HG02798 (cell line): ENCODE measurements at regions not wholly inside any gene's neighbourhood (a gene's known extent, or its start where the extent isn't known, plus 50 kb on each side); places are given as distances from the start of the nearest gene placed in this dataset.
A peak's percentile ranks its signal among the peaks of the same experiment; 100 is the strongest.
"Not testable (repeated sequence)": the region's sequence is repeated elsewhere in the genome, so short reads cannot be mapped to it uniquely, and the experiment has no call there.

ENCODE experiments used
- ATAC-seq: cut with Tn5 transposase; IDR thresholded peaks from one replicate; pipeline ENCODE4 v1.9.1; 2021; ENCODE audit warnings: mild to moderate bottlenecking; ENCODE audit not compliant: unreplicated experiment, poor library complexity

DNA sequence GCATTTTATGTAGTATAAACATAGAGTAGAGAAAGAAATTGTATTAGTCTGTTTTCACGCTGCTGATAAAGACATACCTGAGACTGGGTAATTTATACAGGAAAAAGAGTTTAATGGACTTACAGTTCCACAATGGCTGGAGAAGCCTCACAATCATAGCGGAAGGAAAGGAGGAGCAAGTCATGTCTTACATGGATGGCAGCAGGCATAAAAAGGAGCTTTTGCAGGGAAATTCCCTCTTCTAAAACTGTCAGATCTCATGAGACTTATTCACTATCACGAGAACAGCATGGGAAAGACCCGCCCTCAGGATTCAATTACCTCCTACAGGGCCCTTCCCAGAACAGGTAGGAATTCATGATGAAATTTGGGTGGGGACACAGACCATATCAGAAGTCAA, 98.1 kb downstream of the ARRDC3 start:
- not testable (repeated sequence) for ATAC-seq

DNA sequence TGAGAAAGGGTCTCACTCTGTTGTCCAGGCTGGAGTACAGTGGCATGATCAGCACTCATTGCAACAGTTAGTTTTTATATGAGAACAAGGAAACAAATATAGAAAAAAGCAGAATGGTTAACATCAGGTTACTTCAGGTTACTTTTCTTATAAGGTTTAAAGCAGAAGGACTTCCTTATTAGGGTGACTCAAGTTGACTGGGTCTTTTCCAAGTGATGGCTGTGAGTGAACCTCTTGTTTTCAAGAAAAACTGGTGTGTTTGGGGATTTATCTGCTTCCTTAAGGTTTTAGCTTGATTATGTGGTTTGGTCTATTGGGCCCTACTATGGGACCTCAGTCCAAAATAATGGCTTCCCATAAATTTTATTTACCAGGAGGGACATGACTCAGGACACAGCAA, 99.2 kb downstream of the ARRDC3 start:
- no peak for ATAC-seq

DNA sequence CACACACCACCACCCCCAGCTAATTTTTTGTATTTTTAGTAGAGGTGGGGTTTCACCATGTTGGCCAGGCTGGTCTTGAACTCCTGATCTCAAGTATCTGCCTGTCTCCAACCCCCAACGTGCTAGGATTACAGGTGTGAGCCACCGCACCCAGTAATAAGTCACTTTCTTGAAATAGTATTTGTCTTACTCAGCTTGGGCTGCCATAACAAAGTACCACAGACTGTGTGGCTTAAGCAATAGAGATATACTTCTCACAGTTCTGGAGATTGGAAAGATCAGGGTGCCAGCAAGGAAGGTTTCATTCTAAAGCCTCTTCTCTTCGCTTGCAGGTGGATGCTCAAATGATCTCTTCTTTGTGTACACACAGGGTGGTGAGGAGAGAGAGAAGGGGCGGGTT, 99.8 kb downstream of the ARRDC3 start:
- ATAC-seq: no peak

DNA sequence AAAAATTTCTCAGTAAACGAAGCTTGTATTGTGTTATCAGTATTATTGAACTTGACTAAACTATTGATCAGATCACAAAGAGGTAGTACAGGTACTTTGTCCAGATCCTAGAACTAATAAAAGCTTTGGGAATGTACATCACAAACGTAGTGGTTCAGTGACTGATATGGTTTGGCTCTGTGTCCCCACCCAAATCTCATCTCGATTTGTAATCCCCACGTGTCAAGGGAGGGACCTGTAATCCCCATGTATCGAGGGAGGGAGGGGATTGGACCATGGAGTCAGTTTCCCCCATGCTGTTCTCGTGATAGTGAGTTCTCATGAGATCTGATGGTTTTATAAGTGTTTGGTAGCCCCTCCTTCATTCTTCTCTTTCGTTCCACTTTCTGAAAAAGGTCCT, 100.9 kb downstream of the ARRDC3 start:
- no peak for ATAC-seq

DNA sequence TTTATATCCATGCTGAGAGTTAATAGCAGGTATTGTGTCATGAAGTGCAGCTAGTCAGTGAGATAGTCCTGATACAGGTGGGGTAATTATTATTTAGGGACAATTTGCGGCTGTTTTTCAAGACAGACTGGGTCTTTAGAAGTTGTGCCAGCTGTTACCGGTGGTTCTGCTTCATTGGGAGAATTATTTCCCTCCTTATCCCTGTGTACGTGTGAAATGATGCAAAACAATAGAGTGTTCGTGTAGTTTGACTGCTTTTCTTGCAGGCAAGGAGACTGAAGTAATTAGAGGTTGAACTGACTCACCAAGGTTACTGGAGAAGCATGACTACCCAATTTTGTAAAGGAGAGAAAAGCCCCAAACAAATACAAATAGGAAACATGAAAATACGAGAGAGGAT, 101.7 kb downstream of the ARRDC3 start:
- no peak for ATAC-seq

DNA sequence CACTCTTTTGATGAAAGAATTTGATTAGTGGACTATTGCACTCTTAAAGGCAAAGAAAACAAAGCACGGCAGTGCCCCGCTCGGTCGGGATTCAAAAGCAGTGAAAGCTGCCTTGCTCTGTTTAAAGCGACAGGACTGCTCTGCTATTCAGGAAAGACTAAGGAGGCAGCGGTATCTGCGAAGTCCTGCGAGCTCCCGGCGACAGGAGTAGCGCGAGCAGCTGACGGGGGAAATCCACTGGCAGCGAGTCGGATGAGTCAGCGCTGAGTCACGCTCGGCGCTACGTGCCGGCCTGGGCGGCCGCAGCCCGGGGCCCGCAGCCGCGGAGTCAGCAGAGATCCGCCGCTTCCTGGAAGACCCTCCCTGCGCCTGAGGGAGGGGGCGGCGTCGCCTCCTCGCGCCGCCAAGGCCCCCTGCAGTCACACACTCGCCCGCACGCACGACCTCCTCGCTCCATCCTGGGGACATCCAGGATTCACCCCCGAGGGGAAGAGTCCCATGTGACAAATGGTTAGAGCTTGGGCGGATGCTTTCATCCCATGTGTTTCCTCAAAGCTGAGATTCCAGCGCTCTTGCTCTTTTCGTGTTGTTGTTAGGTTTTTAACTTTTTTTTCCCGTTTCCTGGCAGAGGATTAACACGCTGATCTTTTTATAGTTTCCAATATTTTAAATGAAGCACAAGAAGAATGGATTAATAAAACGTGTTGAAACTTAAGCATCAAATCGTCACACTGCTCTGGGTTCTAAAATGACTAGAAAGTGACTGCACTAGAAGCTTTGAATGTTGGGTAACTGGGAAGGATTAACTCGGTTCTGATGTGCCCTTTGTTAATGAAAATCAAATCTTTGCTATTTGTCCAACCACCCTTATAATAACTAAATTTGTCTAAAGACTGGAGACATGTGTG, 102.5 kb downstream of the ARRDC3 start:
- peak; percentile 98 for ATAC-seq

DNA sequence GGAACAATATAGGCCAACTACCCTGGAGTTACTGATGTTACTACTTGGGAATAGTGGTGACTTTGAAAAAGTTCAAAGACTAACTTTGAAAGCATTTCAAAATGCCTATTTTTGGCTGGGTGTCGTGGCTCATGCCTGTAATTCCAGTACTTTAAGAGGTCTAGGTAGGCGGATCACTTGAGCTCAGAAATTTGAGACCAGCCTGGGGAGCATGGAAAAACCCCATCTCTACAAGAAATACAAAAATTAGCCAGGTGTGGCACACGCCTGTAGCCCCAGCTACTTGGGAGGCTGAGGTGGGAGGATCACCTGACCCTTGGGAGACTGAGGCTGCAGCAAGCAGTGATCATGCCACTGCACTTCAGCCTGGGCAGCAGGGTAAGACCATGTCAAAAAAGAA, 105.3 kb downstream of the ARRDC3 start:
- no peak for ATAC-seq

DNA sequence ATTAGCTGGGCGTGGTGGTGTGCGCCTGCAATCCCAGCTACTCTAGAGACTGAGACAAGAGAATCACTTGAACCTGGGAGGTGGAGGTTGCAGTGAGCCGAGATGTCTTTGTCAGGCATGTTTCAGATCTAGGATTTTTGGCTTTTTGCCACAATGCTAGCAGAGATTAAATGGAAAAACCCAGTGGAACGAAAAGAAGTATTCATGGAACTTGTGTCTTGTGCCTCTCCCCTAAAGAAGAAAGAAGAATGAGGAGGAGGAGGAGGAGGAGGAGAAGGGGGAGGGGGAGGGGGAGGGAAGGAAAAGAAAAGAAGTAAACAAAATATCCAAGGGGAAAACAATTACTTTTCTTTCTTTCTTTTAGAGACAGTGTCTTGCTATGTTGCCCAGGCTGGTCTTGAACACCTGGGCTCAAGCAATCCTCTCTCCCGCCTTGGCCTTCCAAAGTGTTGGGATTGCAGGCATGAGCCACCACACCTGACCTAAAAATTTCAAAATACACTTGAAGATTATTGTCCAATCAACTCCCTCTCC, 106.0 kb downstream of the ARRDC3 start:
- no peak for ATAC-seq

DNA sequence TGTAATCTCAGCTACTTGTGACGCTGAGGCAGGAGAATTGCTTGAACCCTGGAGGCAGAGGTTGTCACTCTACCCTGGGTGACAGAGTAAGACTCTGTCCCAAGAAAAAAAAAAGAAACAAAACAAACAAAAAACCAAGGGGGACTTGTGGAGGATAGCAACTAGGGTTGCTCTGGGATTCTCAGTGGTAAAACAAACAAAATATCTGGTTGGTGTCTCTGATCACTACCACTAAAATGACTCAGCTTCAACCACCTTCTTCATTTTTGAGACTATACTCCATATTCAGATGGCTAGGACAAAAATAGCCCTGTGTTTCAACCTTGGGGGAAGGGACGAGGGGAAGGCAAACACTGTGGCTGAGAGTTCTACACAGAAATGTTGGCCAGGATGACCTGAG, 110.3 kb downstream of the ARRDC3 start:
- peak; percentile 92 for ATAC-seq

DNA sequence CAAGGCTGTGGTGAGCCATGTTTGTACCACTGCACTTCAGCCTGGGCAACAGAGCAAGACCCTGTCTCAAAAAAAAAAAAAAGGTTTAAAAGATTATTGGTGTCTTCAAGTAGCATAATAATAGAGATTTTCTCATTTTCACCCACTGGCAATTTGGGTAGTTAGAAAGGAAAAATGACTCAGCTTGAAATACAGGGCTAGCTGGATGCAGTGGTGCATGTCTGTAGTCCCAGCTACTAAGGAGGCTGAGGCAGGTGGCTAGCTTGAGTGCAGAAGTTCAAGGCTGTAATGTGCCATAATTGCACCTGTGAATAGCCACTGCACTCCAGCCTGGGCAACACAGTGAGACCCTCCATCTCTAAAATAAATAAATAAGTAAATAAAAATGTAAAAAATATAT, 111.1 kb downstream of the ARRDC3 start:
- ATAC-seq: peak; percentile 55

DNA sequence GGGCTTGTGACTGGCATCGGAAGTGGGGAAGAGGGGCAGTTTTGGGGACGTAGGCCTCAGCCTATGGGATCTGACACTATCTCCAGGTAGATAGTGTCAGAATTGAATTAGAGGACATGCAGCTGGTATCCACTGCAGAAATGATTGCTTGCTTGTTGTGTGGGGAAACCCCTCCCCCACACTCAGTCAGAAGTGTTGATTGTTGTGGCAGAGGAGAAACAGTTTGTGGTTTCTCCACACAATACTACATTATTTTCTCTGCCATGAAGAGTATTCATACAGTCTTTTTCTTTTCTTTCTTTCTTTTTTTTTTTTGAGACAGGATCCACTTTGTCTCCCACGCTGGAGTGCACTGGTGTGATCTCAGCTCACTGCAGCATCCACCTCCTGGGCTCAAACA, 113.9 kb downstream of the ARRDC3 start:
- ATAC-seq: peak; percentile 18

DNA sequence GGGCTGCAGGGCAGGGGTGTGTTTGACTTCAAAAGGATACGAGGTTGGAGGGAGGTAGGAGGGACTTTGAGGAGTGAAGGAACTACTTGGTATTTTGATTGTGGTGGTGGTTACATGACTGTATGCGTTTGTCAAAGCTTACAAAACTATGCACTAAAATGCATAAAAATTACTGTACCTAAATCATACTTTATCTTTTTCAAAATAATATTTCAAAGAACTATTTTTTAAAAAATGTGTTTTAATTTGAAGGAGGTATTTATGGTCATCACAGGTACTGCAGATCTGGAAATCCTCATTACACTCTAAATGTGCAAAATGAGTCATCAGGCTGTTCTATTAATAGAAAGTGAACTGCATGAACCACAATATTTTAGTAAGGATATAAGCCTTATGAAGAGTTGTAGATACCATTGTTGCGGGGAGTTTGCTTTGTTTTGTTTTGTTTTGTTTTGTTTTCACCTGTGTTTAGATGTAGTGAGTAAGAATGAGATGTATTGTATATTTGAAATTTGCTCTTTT, 116.9 kb downstream of the ARRDC3 start:
- ATAC-seq: peak; percentile 64

DNA sequence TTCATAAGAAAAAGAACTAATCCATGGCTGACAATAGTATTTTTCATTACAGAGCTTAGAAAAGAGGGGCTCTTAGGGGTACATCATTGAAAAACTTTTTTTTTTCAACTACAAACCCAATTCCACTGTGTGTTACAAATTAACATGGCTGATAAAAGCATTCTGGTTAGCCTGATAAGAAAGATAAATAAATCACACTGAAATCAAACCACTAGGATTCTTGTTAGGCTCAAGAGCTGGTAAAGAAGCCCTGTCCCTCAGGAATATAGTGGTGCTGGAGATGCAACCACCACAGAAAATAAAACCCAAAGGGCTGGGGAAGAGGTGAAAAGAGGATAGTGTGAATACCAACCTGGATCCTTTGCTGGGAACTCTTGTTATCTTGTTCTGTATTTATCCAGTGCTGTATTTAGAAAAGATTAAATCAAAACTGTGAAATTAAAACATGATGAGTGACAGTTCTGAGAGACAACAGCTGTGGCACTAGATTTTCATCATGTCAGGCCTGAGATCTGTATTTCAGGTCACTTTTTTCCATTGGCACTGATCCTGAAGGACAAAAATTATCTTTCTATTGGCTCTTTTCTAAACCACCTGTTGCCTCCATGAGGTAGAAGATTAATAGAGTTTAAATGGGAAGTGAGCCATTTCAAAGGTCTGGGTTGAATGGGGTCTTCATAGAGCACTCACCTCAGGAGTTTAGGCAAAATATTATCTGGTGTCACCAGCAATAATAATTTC, 118.6 kb downstream of the ARRDC3 start:
- no peak for ATAC-seq

DNA sequence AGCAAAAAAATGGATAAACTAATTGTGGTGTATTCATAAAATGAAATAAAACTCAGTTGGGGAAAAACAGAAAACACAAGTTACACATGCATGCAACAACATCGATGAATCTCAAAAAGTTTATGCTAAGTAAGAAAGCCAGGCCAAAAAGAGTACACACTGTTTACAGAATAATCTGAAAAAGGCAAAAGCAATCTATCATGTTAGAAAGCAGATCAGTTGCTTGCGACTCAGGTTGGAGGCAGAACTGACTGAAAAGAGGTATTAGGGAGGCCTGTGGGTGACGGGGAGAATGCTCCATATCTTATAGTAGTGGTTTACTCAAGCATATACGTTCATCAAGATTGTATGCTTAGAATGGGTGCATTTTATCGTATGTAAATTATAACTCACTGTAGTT, 119.2 kb downstream of the ARRDC3 start:
- ATAC-seq: no peak

DNA sequence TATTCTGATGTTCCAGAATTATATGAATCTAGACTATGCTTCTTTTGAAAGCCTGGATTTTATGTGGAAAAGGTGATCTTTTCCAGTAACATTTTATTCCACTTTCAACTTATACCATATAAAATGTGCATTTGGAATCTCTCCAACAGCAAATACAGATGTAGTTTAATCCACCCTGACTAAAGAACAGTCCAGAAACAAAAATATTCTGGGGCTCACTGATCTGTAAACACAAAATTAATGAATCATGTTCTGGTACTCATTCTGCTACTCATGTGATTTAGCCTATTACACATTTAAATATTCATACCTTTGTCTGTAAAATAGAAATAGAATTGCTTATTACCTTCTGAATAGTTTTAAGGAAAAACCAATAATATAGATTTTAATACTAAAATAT, 125.8 kb downstream of the ARRDC3 start:
- no peak for ATAC-seq

DNA sequence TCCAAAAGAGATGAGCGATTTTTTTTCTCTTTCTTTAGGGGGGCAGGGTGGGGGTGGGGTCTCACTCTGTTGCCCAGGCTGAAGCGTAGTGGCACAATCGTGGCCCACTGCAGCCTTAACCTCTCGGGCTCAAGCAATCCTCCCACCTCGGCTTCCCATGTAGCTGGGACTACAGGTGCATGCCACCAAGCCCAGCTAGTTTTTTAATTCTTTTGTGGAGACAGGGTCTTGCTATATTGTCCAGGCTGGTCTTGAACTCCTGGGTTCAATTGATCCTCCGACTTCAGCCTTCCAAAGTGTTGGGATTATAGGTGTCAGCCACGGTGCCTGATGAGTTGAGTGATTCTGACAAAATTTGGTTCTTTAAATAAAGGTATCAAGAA, 127.0 kb downstream of the ARRDC3 start:
- no peak for ATAC-seq

DNA sequence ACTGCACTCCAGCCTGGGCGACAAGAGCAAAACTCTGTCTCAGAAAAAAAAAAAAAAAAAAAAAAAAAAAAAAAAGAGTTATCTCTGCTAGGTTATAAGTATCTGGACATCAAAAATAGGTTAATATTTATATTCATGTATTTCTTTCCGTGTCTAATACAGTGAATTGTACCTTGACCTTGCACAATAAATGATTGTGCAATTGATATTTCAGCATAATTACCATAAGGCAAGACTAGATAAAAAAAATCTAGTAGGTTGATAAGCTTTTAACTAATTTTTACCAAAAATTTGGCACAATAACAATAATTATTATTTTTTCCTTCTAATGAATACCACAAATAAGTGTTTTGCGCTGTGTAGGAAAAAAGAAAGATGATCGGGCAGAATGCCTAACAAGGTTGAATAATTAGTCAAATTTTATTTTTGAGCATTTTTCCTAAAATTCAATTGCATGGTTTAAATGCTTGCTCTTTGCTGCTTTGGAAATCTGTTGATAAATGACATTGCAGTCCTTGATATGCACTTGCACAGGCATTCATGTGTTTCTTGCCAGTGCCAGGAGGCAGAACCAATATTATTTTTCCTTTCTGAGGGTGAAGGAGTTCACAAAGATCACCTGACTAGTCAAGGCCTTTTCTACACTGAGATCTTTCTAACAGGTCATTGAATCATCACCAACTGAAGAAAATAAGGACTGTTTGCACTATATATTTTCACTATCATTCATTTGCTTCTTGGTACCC, 127.5 kb downstream of the ARRDC3 start:
- ATAC-seq: no peak

DNA sequence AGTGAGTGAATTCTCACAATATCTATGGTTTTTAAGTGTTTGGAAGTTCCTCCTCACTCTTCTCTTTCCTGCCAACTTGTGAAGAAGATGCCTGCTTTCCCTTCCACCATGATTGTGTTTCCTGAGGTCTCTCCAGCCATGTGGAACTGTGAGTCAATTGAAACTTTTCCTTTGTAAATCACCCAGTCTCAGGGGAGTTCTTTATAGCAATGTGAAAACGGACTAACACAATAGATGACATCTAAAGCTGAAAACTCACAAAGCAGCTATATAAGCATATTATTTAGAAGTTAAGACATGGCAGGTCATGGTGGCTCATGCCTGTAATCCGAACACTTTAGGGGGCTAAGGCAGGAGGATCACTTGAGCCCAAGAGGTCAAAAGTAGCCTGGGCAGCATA, 130.2 kb downstream of the ARRDC3 start:
- ATAC-seq: no peak

DNA sequence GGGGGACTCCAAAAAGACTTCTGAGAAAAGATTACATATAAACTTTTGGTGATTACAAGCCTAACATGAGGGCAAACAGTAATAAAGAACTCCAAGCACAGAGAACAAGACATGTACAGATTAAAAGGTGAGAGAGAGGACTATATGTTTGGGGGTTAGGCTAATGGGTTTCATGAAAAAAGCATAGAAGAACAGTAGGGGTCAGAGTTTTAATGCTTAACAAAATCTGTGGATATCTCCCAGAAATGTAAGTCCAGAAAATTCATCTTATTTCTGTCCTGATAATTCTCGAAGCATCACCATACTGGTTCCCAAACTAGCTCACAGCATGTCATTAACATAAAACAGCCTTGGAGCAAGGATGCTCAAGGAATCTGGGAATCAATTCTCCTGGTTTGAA, 137.2 kb downstream of the ARRDC3 start:
- ATAC-seq: no peak

DNA sequence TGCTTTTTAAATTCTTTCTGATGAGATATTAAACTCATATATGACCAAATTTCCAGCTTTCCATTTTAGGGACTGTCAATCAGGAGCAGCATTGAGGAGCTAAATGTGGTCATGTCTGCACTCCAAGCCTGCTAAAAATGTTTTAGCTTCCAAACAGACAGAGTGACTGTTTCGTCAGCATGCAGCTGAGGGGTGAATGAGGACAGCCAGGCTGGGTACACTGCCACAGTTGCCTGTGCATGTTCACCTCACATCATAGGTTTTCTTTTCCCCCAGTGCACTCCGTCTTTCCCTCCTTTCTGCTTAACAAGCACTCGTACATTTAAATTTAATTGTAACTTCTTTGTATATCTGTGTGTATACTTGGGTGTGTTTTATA, 138.1 kb downstream of the ARRDC3 start:
- ATAC-seq: no peak
